GM13977 (cell line): ENCODE measurements at regions not wholly inside any gene's neighbourhood (a gene's known extent, or its start where the extent isn't known, plus 50 kb on each side); places are given as distances from the start of the nearest gene placed in this dataset.

Experiments used
- DNase-seq: peaks from one replicate; pipeline ENCODE4 v3.0.0; 2012; ENCODE audit warnings: low spot score
- in situ Hi-C: fragments of 300-500 bp; cut with MboI; formaldehyde crosslinking; loops from one replicate; pipeline ENCODE4 v1.12.0; 2022; ENCODE audit warnings: low sequenced_read_pairs, low pct_unique_long_range_greater_than_20kb, mixed read lengths, inconsistent platforms; ENCODE audit not compliant: unreplicated experiment
- TF ChIP-seq, protein P1 (sequence below): IDR thresholded peaks from 2 replicates; pipeline ENCODE4 v1.5.1; 2012; ENCODE audit warnings: mild to moderate bottlenecking, control low read depth; ENCODE audit not compliant: insufficient read depth; ENCODE audit errors: extremely low read depth, missing control alignments

DNA sequence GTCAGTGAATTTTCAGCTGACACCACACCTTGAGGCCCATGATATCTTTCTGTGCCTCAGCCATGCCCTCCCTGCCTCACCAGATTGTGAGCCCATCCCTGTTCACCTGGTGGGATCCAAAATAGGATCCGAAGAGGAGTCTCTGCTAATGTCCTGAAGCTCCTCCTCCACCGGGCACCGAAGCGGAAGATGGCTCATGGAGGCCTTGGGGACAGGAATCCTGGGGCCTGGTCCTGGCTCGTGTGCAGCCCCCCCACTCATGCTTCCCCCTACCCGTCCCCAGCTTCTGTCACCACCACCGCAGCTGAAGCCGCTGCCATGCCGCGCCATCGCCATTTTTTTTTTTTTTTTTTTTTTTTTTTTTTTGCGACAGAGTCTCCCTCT lies 1683.4 kb downstream of the TP53TG3F start:
- DNase-seq, result no peak
- TF ChIP-seq, protein P1, sequence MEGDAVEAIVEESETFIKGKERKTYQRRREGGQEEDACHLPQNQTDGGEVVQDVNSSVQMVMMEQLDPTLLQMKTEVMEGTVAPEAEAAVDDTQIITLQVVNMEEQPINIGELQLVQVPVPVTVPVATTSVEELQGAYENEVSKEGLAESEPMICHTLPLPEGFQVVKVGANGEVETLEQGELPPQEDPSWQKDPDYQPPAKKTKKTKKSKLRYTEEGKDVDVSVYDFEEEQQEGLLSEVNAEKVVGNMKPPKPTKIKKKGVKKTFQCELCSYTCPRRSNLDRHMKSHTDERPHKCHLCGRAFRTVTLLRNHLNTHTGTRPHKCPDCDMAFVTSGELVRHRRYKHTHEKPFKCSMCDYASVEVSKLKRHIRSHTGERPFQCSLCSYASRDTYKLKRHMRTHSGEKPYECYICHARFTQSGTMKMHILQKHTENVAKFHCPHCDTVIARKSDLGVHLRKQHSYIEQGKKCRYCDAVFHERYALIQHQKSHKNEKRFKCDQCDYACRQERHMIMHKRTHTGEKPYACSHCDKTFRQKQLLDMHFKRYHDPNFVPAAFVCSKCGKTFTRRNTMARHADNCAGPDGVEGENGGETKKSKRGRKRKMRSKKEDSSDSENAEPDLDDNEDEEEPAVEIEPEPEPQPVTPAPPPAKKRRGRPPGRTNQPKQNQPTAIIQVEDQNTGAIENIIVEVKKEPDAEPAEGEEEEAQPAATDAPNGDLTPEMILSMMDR, result no peak
- in situ Hi-C loops, result no loop called here

DNA sequence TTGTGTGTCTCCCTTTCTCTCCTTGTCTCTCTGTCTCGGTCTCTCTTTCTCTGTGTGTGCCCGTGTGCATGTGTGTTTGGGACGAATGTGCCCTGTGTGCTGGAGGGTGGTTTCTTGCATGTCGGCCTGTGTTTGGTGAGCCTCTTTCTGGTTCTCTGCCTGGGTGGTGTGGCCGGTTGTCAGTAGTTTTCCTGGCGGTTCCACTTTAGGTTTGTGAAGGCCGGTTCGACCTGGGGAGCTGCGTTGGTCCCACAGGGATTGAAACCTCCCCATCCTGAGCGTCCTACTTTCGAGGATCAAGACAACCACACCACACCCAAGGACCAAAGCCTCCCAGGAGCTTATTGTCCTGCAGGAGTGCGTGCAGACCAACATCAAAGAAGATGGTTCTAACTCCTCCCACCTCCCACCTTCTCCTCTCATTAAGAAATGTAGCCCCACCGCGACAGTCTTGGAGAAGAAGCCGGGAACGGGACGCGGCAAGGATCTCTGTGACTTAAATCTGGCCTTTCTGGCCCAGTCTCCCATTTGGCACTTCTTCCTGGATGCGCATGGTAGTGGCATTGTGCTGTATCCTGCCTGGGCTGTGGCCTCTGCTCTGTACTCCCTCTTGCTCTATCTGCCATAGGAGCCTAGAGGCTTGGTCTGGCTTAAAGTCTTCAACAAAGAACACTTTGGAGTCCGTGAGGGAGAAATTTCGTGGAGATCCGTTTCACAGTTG lies 1685.0 kb downstream of the TP53TG3F start:
- DNase-seq, result no peak
- TF ChIP-seq, protein P1, result no peak
- in situ Hi-C loops, result no loop called here

DNA sequence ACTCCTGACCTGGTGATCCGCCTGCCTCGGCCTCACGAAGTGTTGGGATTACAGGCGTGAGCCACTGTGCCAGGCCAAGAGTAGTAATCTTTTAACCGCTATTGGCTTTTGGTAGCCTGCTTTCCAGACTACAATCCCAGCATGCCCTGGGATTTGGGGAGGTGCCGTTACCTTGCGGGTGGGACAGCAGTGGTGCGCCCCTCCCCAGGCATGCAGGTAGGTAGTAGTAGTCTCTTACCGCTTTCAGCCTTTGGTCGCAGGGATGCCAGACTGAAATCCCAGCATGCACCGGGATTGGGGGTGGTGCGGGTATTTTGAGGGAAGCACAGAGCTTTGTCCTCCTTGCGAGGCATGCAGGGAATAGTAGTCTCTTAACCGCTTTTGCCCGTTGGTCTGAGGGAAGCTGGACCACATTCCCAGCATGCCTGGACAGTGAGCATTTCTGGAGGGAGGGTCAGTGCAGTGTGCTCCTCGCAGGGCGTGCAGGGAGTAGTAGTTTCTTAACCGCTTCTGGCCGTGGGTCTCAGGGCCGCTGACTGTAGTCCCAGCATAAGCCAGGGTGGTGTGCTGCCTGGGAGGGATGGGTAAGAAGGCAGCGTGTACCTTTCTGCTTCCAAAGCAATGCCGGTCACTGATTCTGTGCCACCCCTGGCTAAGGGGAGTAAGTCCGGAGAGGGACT lies 1686.8 kb downstream of the TP53TG3F start:
- DNase-seq, result no peak
- in situ Hi-C loops, result no loop called here
- TF ChIP-seq, protein P1, result no peak

DNA sequence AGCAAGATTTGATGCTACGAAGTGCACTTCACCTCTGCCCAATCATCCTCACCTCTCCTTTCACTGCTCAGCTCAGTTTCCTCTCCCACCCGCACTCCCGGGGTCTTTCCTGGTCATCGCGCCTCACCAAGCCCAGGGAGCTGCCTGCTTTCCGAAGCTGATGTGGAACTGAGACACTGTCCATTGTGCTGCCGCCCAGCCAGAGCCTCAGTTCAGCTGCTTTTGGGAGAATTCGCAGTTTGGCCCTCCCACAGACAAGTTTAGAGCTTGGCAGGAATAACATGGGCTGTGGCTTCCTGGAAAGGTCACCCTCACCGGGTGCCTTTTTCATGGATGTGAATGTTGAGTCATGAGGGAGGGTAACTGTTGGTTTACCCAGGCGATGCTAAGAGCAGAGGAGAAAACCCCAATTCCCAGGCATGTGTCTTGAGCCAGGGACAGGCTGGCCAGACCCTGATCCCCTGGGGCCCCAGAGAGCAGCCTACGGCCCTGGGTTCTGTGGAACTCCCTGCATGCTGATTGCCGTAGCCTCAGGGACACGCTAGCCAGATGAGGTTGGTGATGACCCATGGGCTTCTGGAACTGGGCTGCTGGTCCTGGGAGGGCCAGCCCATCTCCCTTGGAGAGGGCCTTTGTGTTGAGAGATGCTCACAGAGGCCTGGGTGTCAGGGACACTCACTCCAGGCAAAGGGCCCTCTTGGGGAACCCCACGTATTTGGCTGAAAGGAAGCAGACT lies 1687.5 kb downstream of the TP53TG3F start:
- in situ Hi-C loops, result no loop called here
- peak; percentile 1 for DNase-seq
- TF ChIP-seq, protein P1, result no peak

DNA sequence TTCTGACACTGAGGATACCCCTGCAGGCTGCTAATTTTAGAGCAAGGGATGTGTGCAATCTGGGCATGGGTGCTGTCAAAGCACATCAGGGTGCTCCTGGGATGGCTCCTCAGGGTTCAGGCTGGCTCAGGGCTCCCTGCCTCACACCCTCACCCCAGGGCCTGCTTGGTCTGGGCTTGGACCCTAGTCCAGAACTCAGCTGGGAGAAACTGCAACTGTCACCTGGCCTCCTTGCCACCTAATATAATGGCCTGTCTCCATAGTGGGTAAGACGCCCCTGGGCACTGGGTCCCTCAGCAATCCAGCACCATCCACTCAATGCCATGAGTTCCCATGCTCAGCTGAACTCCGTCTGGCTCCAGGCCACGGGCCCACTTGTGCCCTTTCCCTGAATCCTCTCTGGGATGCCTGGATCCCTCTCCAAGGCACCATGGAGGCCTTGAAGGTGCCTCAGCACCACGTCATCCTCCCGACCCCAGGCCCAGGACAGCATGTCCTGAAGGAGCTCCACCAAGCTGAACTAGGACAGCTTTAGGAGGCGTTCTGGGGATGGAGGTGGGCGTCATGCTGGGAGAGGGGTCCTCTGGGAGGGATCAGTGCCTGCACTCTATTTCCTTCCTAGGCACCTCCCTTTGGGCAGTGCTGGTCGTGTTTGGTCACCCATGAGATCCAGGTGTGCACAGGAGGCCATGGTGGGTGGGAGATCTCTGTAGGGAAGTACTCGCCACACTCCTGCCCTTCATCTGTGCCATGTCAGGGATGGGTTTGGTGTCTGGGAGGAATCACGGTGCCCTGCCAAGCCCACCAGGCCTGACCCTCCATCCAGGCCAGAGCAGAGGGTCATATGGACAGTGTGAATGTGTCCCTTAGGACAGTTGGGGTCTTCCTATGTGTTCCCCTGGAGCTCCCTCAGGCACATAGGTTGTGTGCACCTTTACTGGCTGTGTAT lies 1688.4 kb downstream of the TP53TG3F start:
- DNase-seq, result no peak
- in situ Hi-C loops, result no loop called here
- TF ChIP-seq, protein P1, result no peak

DNA sequence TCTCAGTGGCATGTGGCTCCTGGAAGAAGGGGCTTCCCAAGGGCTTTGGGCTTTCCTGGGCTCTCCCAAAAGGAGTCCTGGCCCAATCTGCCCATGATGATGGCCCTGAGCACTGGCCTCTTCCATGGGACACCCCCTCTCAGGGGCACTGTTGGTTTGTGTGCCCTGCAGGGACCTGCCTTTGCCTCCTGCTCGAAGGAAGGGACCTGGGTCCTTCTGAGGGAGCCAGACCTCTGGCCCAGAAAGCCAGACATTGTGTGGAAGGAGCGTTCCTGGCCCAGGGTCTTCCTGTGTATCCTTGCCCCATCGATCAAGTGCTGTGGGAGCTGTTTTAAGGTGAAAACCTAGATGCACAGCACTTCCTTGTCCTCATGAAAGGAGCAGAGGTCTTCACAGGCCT lies 1689.3 kb downstream of the TP53TG3F start:
- no peak for DNase-seq
- TF ChIP-seq, protein P1, result no peak
- in situ Hi-C loops, result no loop called here
